ENCODE measurements at regions not wholly inside any gene's neighbourhood (a gene's known extent, or its start where the extent isn't known, plus 50 kb on each side); places are given as distances from the start of the nearest gene placed in this dataset.

DNA sequence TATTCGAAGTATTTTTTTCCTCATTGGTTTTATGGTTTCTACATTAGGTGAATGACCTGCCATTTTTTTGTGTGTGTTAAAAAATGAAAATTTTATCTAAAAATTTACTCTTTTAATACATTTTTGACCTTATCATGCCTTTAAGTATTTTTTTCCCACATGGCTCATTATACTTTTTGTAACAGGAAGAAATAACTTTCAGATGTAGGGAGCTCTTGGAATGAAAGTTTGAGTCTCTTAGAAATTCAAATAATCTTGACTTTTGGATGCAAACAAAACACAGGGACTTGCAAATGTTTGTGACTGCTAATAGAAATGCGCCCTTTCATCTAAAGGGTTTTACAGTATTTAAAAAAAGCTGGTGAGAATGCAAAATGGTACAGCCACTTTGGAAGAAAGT lies 457.9 kb downstream of the KLF5 start:
- no peaks in the 10 kb centered on the region for H3K36me3 ChIP-seq (ENCODE audit: insufficient read depth, low read length)
- H3K27me3 ChIP-seq (ENCODE audit: insufficient read depth, low read depth, low read length), result no peaks in the 10 kb centered on the region
- no peaks in the 10 kb centered on the region for H4K20me1 ChIP-seq (ENCODE audit: insufficient read depth)
- no peak overlapping the region for H3K27ac ChIP-seq (ENCODE audit: low read length)
- TF ChIP-seq EP300 (conservative IDR thresholded peaks at IDR 0.05; ENCODE audit: poor library complexity, severe bottlenecking), result no peak
- TF ChIP-seq, protein P1, sequence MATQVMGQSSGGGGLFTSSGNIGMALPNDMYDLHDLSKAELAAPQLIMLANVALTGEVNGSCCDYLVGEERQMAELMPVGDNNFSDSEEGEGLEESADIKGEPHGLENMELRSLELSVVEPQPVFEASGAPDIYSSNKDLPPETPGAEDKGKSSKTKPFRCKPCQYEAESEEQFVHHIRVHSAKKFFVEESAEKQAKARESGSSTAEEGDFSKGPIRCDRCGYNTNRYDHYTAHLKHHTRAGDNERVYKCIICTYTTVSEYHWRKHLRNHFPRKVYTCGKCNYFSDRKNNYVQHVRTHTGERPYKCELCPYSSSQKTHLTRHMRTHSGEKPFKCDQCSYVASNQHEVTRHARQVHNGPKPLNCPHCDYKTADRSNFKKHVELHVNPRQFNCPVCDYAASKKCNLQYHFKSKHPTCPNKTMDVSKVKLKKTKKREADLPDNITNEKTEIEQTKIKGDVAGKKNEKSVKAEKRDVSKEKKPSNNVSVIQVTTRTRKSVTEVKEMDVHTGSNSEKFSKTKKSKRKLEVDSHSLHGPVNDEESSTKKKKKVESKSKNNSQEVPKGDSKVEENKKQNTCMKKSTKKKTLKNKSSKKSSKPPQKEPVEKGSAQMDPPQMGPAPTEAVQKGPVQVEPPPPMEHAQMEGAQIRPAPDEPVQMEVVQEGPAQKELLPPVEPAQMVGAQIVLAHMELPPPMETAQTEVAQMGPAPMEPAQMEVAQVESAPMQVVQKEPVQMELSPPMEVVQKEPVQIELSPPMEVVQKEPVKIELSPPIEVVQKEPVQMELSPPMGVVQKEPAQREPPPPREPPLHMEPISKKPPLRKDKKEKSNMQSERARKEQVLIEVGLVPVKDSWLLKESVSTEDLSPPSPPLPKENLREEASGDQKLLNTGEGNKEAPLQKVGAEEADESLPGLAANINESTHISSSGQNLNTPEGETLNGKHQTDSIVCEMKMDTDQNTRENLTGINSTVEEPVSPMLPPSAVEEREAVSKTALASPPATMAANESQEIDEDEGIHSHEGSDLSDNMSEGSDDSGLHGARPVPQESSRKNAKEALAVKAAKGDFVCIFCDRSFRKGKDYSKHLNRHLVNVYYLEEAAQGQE (IDR thresholded peaks at IDR 0.05; ENCODE audit: borderline replicate concordance), result no peak
- no peaks in the 10 kb centered on the region for H3K9me2 ChIP-seq (ENCODE audit: insufficient read depth, low read length)
- H3K9me3 ChIP-seq (ENCODE audit: low read length), result no peaks in the 10 kb centered on the region
- H3K9ac ChIP-seq (ENCODE audit: low read length), result no peak overlapping the region
- H3F3A ChIP-seq (ENCODE audit: insufficient read depth, low read length, poor library complexity, severe bottlenecking), result no peaks in the 10 kb centered on the region
- H3K4me3 ChIP-seq (ENCODE audit: low read length), result no peak overlapping the region
- H2AFZ ChIP-seq (ENCODE audit: low read depth, low read length), result no peak overlapping the region
- H3K79me2 ChIP-seq (replicated peaks; ENCODE audit: insufficient read depth, low read length), result no peaks in the 10 kb centered on the region
- no peak overlapping the region for H3K4me2 ChIP-seq (ENCODE audit: low read length)

DNA sequence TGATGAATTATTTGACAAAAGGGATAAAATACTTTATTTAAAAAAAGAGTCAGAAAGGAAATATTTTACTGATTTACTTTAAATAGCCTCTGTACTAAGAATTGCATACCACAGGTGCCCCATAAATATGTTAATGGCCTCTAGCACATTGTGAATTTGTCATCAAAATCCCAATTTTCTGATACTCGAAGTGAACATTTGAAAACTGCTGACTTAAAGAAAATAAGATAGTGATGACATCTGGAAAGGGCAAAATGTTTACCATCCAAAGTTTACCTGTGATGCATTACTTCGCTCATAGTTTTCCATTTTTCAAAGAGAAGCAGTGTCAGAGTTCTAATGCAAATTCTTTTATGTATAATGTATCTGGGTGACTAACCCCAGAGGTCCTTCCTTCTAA lies 455.4 kb downstream of the KLF5 start:
- Histone ChIP-seq H3K36me3 (ENCODE audit: insufficient read depth, low read length) (no peaks in the 10 kb centered on the region), H4K20me1 (ENCODE audit: insufficient read depth) (no peaks in the 10 kb centered on the region), H3K27me3 (ENCODE audit: insufficient read depth, low read depth, low read length) (no peaks in the 10 kb centered on the region), H3K9ac (ENCODE audit: low read length) (no peak overlapping the region), H3F3A (ENCODE audit: insufficient read depth, low read length, poor library complexity, severe bottlenecking) (no peaks in the 10 kb centered on the region), H3K9me3 (ENCODE audit: low read length) (no peaks in the 10 kb centered on the region), H3K79me2 (replicated peaks; ENCODE audit: insufficient read depth, low read length) (no peaks in the 10 kb centered on the region), H3K9me2 (ENCODE audit: insufficient read depth, low read length) (no peaks in the 10 kb centered on the region), H3K4me2 (ENCODE audit: low read length) (no peak overlapping the region), H3K4me3 (ENCODE audit: low read length) (no peak overlapping the region), H3K27ac (ENCODE audit: low read length) (no peak overlapping the region), H2AFZ (ENCODE audit: low read depth, low read length) (no peak overlapping the region)
- TF ChIP-seq POLR2AphosphoS5 (IDR thresholded peaks at IDR 0.05) (no peak), MXI1 (conservative IDR thresholded peaks at IDR 0.05; ENCODE audit: poor library complexity, severe bottlenecking) (no peak), EZH2 (IDR thresholded peaks at IDR 0.05; ENCODE audit: borderline replicate concordance, insufficient read depth, low read length, poor library complexity, severe bottlenecking) (no peak), RAD21 (conservative IDR thresholded peaks at IDR 0.05) (no peak), TAF1 (IDR thresholded peaks at IDR 0.05; ENCODE audit: low read depth) (no peak), EP300 (conservative IDR thresholded peaks at IDR 0.05; ENCODE audit: poor library complexity, severe bottlenecking) (no peak), SMC3 (conservative IDR thresholded peaks at IDR 0.05; ENCODE audit: poor library complexity) (no peak)
- TF ChIP-seq, protein P1 (IDR thresholded peaks at IDR 0.05; ENCODE audit: borderline replicate concordance), result no peak
- TF ChIP-seq, protein P2, sequence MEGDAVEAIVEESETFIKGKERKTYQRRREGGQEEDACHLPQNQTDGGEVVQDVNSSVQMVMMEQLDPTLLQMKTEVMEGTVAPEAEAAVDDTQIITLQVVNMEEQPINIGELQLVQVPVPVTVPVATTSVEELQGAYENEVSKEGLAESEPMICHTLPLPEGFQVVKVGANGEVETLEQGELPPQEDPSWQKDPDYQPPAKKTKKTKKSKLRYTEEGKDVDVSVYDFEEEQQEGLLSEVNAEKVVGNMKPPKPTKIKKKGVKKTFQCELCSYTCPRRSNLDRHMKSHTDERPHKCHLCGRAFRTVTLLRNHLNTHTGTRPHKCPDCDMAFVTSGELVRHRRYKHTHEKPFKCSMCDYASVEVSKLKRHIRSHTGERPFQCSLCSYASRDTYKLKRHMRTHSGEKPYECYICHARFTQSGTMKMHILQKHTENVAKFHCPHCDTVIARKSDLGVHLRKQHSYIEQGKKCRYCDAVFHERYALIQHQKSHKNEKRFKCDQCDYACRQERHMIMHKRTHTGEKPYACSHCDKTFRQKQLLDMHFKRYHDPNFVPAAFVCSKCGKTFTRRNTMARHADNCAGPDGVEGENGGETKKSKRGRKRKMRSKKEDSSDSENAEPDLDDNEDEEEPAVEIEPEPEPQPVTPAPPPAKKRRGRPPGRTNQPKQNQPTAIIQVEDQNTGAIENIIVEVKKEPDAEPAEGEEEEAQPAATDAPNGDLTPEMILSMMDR (IDR thresholded peaks at IDR 0.05; ENCODE audit: poor library complexity, severe bottlenecking), result no peak

Measured in neural cell (in vitro differentiated cells).